Globus pallidus (tissue), 1 donor: ENCODE measurements at regions not wholly inside any gene's neighbourhood (a gene's known extent, or its start where the extent isn't known, plus 50 kb on each side); places are given as distances from the start of the nearest gene placed in this dataset.
"Not testable (repeated sequence)": the region's sequence is repeated elsewhere in the genome, so short reads cannot be mapped to it uniquely, and the experiment has no call there.

Experiments
- DNase-seq: peaks from one replicate; pipeline ENCODE4 v3.0.0-alpha.2; 2015; ENCODE audit warnings: low spot score

- DNase-seq, result not testable (repeated sequence)
Measured at GRCh38 chr7:76971201-76971600, 61.0 kb downstream of the SPDYE17 start.

GRCh38 chr7:76969892-76970291 is 62.3 kb downstream of the SPDYE17 start:
- DNase-seq, result not testable (repeated sequence)

GRCh38 chr7:76965731-76966548 is 66.2 kb downstream of the SPDYE17 start:
- DNase-seq, result not testable (repeated sequence)

GRCh38 chr7:76964050-76964449 is 68.1 kb downstream of the SPDYE17 start:
- not testable (repeated sequence) for DNase-seq

- DNase-seq, result not testable (repeated sequence)
Measured at GRCh38 chr7:76963061-76963460, 69.1 kb downstream of the SPDYE17 start.

GRCh38 chr7:76960400-76960986 is 71.7 kb downstream of the SPDYE17 start:
- not testable (repeated sequence) for DNase-seq

GRCh38 chr7:76959573-76960399 is 72.4 kb downstream of the SPDYE17 start:
- DNase-seq, result not testable (repeated sequence)

GRCh38 chr7:76956531-76956930 is 75.6 kb downstream of the SPDYE17 start:
- not testable (repeated sequence) for DNase-seq

- DNase-seq, result not testable (repeated sequence)
Measured at GRCh38 chr7:76955124-76955523, 77.0 kb downstream of the SPDYE17 start.

- DNase-seq, result not testable (repeated sequence)
Measured at GRCh38 chr7:76944603-76945002, 87.6 kb downstream of the SPDYE17 start.

GRCh38 chr7:76941809-76942765 is 90.1 kb downstream of the SPDYE17 start:
- DNase-seq, result not testable (repeated sequence)

GRCh38 chr7:76937781-76938180 is 94.4 kb downstream of the SPDYE17 start:
- not testable (repeated sequence) for DNase-seq

GRCh38 chr7:76937330-76937729 is 94.8 kb downstream of the SPDYE17 start:
- not testable (repeated sequence) for DNase-seq

GRCh38 chr7:76936346-76936745 is 95.8 kb downstream of the SPDYE17 start:
- DNase-seq, result not testable (repeated sequence)

GRCh38 chr7:76934711-76935110 is 97.5 kb downstream of the SPDYE17 start:
- DNase-seq, result not testable (repeated sequence)

- not testable (repeated sequence) for DNase-seq
Measured at GRCh38 chr7:76932957-76933356, 99.2 kb downstream of the SPDYE17 start.

GRCh38 chr7:76931441-76931840 is 100.7 kb downstream of the SPDYE17 start:
- not testable (repeated sequence) for DNase-seq

GRCh38 chr7:76930416-76930815 is 101.7 kb downstream of the SPDYE17 start:
- not testable (repeated sequence) for DNase-seq

- DNase-seq, result not testable (repeated sequence)
Measured at GRCh38 chr7:76928751-76929150, 103.4 kb downstream of the SPDYE17 start.

- not testable (repeated sequence) for DNase-seq
Measured at GRCh38 chr7:76927741-76928393, 104.3 kb downstream of the SPDYE17 start.

- DNase-seq, result not testable (repeated sequence)
Measured at GRCh38 chr7:76926416-76926815, 105.7 kb downstream of the SPDYE17 start.
